Endodermal cell (in vitro differentiated cells): ENCODE measurements at regions not wholly inside any gene's neighbourhood (a gene's known extent, or its start where the extent isn't known, plus 50 kb on each side); places are given as distances from the start of the nearest gene placed in this dataset.

Experiments
- DNase-seq: peaks from one replicate; pipeline ENCODE4 v3.0.0-alpha.2; 2017
- H3K27ac ChIP-seq: 2 replicates; pipeline ENCODE4 v1.5.1; 2013; ENCODE audit warnings: mild to moderate bottlenecking, low read depth, low read length, moderate library complexity
- H3K27me3 ChIP-seq: 2 replicates; pipeline ENCODE4 v1.6.1; 2013; ENCODE audit warnings: mild to moderate bottlenecking, low read length, moderate library complexity; ENCODE audit not compliant: insufficient read depth, control insufficient read depth, poor library complexity, severe bottlenecking
- H3K36me3 ChIP-seq: 2 replicates; pipeline ENCODE4 v1.7.0; 2013; ENCODE audit warnings: mild to moderate bottlenecking, low read length, moderate library complexity; ENCODE audit not compliant: control insufficient read depth, insufficient read depth
- H3K4me1 ChIP-seq: one replicate; pipeline ENCODE4 v1.7.0; 2013; ENCODE audit warnings: low read length; ENCODE audit not compliant: control insufficient read depth, insufficient read depth
- H3K4me3 ChIP-seq: 2 replicates; pipeline ENCODE4 v1.5.1; 2013; ENCODE audit warnings: mild to moderate bottlenecking, low read length, moderate library complexity
- H3K9ac ChIP-seq: 2 replicates; pipeline ENCODE4 v1.6.1; 2013; ENCODE audit warnings: mild to moderate bottlenecking, low read length, moderate library complexity; ENCODE audit not compliant: poor library complexity, severe bottlenecking; ENCODE audit errors: extremely low read depth
- H3K9me3 ChIP-seq: 2 replicates; pipeline ENCODE4 v1.6.1; 2013; ENCODE audit warnings: mild to moderate bottlenecking, low read length, moderate library complexity; ENCODE audit not compliant: control insufficient read depth
- H3K27ac Mint-ChIP-seq: 2 replicates; pipeline ENCODE4 v1.8.0; 2020; ENCODE audit warnings: mixed read lengths
- H3K27me3 Mint-ChIP-seq: 2 replicates; pipeline ENCODE4 v1.8.0; 2021; ENCODE audit warnings: mild to moderate bottlenecking, mixed read lengths; ENCODE audit not compliant: insufficient read depth
- H3K36me3 Mint-ChIP-seq: 2 replicates; pipeline ENCODE4 v1.8.0; 2020; ENCODE audit warnings: low read depth, mixed read lengths
- H3K4me1 Mint-ChIP-seq: 2 replicates; pipeline ENCODE4 v1.8.0; 2020; ENCODE audit warnings: mixed read lengths
- H3K4me3 Mint-ChIP-seq: 2 replicates; pipeline ENCODE4 v1.8.0; 2020; ENCODE audit warnings: mild to moderate bottlenecking, moderate library complexity, mixed read lengths
- H3K9me3 Mint-ChIP-seq: 2 replicates; pipeline ENCODE4 v1.8.0; 2020; ENCODE audit warnings: mild to moderate bottlenecking, mixed read lengths
- WGBS, 2 experiments: methylation state at CpG; one replicate each; pipeline versions ENCODE4 v1.1.5 to v1.1.7; 2013; ENCODE audit warnings: missing lambda C conversion rate in 2 of 2, mixed read lengths in 1 of 2; ENCODE audit not compliant: insufficient coverage in 1 of 2, insufficient read length in 1 of 2; 5-methylcytosine and 5-hydroxymethylcytosine counted together
- TF ChIP-seq, protein P1 (sequence below): fragments of 200-600 bp; sonication (generic); conservative IDR thresholded peaks from 2 replicates; pipeline ENCODE4 v1.5.0; 2021; ENCODE audit warnings: antibody characterized with exemption, mild to moderate bottlenecking

DNA sequence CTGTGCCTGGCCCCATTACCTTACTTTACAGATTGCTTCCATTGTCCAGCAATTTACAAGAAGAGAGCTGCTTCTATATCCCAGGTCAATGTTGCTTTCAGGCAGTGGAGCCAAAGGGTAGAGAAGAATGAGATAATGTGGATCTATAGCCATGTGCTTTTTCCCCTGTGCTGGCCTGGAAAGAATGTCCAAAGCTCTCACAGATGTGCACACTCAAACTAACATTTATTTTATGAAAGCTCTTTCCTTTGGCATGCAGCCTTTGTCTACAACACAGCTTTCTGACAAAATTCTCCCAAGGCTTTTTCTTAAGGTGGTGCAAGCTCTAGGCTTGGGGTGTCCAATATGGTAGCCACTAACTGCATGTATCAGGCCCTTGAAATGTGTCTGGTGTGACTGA lies 217.3 kb downstream of the LRRC70 start:
- H3K36me3 Mint-ChIP-seq: no peaks in the 10 kb centered on the region
- Histone ChIP-seq H3K4me1 (no peaks in the 10 kb centered on the region), H3K4me3 (peak overlapping the region; percentile 40), H3K27ac (no peak overlapping the region), H3K9ac (no peak overlapping the region), H3K27me3 (no peaks in the 10 kb centered on the region), H3K9me3 (peaks cover 9% of the 10 kb centered on the region), H3K36me3 (no peaks in the 10 kb centered on the region)
- no peaks in the 10 kb centered on the region for H3K27me3 Mint-ChIP-seq
- H3K4me1 Mint-ChIP-seq: no peaks in the 10 kb centered on the region
- DNase-seq: no peak
- peaks cover 35% of the 10 kb centered on the region for H3K9me3 Mint-ChIP-seq
- no peak overlapping the region for H3K27ac Mint-ChIP-seq
- TF ChIP-seq, protein P1, sequence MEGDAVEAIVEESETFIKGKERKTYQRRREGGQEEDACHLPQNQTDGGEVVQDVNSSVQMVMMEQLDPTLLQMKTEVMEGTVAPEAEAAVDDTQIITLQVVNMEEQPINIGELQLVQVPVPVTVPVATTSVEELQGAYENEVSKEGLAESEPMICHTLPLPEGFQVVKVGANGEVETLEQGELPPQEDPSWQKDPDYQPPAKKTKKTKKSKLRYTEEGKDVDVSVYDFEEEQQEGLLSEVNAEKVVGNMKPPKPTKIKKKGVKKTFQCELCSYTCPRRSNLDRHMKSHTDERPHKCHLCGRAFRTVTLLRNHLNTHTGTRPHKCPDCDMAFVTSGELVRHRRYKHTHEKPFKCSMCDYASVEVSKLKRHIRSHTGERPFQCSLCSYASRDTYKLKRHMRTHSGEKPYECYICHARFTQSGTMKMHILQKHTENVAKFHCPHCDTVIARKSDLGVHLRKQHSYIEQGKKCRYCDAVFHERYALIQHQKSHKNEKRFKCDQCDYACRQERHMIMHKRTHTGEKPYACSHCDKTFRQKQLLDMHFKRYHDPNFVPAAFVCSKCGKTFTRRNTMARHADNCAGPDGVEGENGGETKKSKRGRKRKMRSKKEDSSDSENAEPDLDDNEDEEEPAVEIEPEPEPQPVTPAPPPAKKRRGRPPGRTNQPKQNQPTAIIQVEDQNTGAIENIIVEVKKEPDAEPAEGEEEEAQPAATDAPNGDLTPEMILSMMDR: no peak
- H3K4me3 Mint-ChIP-seq: no peak overlapping the region

DNA sequence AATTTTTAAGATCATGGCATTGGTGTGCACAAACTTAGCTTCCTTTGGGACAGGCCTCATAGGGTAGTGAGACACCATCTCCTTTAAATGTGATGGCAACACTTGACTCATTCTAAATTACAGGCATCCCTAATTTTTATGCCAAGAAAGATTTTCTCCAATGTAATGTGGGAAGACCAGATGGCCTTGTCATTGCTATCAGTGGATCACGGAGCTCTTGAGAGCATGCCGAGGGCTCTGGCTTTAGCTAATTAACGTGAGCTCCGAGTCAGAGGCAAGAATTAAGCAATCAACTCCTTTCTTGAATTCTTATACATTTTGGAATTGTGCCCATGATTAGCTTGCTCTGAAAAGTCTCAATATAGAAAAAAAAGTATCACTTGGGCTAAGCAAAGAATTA lies 215.8 kb downstream of the LRRC70 start:
- H3K9me3 Mint-ChIP-seq: peaks cover 35% of the 10 kb centered on the region
- H3K4me3 Mint-ChIP-seq: no peak overlapping the region
- H3K27me3 Mint-ChIP-seq: no peaks in the 10 kb centered on the region
- TF ChIP-seq, protein P1: no peak
- Histone ChIP-seq H3K36me3 (no peaks in the 10 kb centered on the region), H3K9me3 (peaks cover 9% of the 10 kb centered on the region), H3K9ac (no peak overlapping the region), H3K27ac (no peak overlapping the region), H3K4me1 (no peaks in the 10 kb centered on the region), H3K27me3 (no peaks in the 10 kb centered on the region), H3K4me3 (no peak overlapping the region)
- WGBS, 2 experiments: 93 to 100% methylated on average over 2 to 4 of the region's 4 CpGs
- H3K4me1 Mint-ChIP-seq: no peaks in the 10 kb centered on the region
- DNase-seq: no peak
- H3K27ac Mint-ChIP-seq: no peak overlapping the region
- H3K36me3 Mint-ChIP-seq: no peaks in the 10 kb centered on the region

DNA sequence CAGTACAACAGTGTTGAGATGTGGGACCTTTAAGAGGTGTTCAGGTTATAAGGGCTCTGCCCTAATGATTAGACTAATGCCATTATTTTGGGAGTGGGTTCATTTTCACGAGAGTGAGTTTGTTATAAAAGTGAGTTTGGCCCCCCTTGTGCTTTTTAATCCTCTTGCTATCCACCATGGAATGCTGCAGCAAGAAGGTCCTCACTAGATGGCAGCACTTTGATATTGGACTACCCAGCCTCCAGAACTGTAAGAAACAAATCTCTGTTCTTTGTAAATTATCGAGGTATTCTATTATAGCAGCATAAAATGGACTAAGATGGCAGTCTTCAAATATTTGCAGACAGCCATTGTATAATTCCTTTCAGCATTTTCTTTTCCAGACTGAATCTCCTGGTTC lies 212.4 kb downstream of the LRRC70 start:
- WGBS, 2 experiments: 81 to 86% methylated on average over 1 to 2 of the region's 2 CpGs
- H3K9ac ChIP-seq: no peak overlapping the region
- no peak overlapping the region for H3K27ac ChIP-seq
- no peaks in the 10 kb centered on the region for H3K27me3 ChIP-seq
- no peak overlapping the region for H3K4me3 Mint-ChIP-seq
- H3K9me3 ChIP-seq: no peaks in the 10 kb centered on the region
- peaks cover 11% of the 10 kb centered on the region for H3K9me3 Mint-ChIP-seq
- H3K4me3 ChIP-seq: no peak overlapping the region
- no peak overlapping the region for H3K27ac Mint-ChIP-seq
- H3K36me3 Mint-ChIP-seq: no peaks in the 10 kb centered on the region
- H3K4me1 Mint-ChIP-seq: no peaks in the 10 kb centered on the region
- H3K36me3 ChIP-seq: no peaks in the 10 kb centered on the region
- H3K27me3 Mint-ChIP-seq: no peaks in the 10 kb centered on the region
- no peak for DNase-seq
- H3K4me1 ChIP-seq: no peaks in the 10 kb centered on the region
- TF ChIP-seq, protein P1: peak; percentile 69
